Mesothelial cell of epicardium (in vitro differentiated cells): ENCODE measurements at regions not wholly inside any gene's neighbourhood (a gene's known extent, or its start where the extent isn't known, plus 50 kb on each side); places are given as distances from the start of the nearest gene placed in this dataset.

Source experiments
- DNase-seq, 2 experiments: peaks; one replicate each; pipeline ENCODE4 v3.0.0; 2021; ENCODE audit warnings: low spot score in 2 of 2; ENCODE audit not compliant: unreplicated experiment in 2 of 2
- H3K27ac Mint-ChIP-seq: 2 replicates; pipeline ENCODE4 v1.8.0; 2021; ENCODE audit warnings: mixed read lengths
- H3K27me3 Mint-ChIP-seq: 2 replicates; pipeline ENCODE4 v1.8.0; 2021; ENCODE audit warnings: low read depth, mixed read lengths
- H3K36me3 Mint-ChIP-seq: 2 replicates; pipeline ENCODE4 v1.8.0; 2021; ENCODE audit warnings: mixed read lengths
- H3K4me1 Mint-ChIP-seq: 2 replicates; pipeline ENCODE4 v1.8.0; 2021; ENCODE audit warnings: mixed read lengths
- H3K4me3 Mint-ChIP-seq: 2 replicates; pipeline ENCODE4 v1.8.0; 2021; ENCODE audit warnings: mild to moderate bottlenecking, moderate library complexity, mixed read lengths
- H3K9me3 Mint-ChIP-seq: 2 replicates; pipeline ENCODE4 v1.8.0; 2021; ENCODE audit warnings: mixed read lengths
- CTCF ChIP-seq: fragments of 200-600 bp; sonication (generic); IDR thresholded peaks from one replicate; pipeline ENCODE4 v1.5.0; 2021; ENCODE audit warnings: antibody characterized with exemption; ENCODE audit not compliant: unreplicated experiment

GRCh38 chr1:199178646-199179045 lies 539.8 kb downstream of the PTPRC start:
- no peaks in the 10 kb centered on the region for H3K4me1 Mint-ChIP-seq
- no peak for DNase-seq
- H3K27ac Mint-ChIP-seq, result no peak overlapping the region
- no peaks in the 10 kb centered on the region for H3K36me3 Mint-ChIP-seq
- no peak for TF ChIP-seq CTCF
- no peaks in the 10 kb centered on the region for H3K9me3 Mint-ChIP-seq
- no peaks in the 10 kb centered on the region for H3K27me3 Mint-ChIP-seq
- no peak overlapping the region for H3K4me3 Mint-ChIP-seq

GRCh38 chr1:199182186-199182843 lies 543.5 kb downstream of the PTPRC start:
- Mint-ChIP-seq H3K36me3 (no peaks in the 10 kb centered on the region), H3K4me1 (no peaks in the 10 kb centered on the region), H3K27ac (no peak overlapping the region), H3K9me3 (no peaks in the 10 kb centered on the region), H3K27me3 (no peaks in the 10 kb centered on the region), H3K4me3 (no peak overlapping the region)
- TF ChIP-seq CTCF, result no peak
- DNase-seq, result no peak

- Mint-ChIP-seq H3K36me3 (no peaks in the 10 kb centered on the region), H3K4me1 (no peaks in the 10 kb centered on the region), H3K4me3 (no peak overlapping the region), H3K27ac (no peak overlapping the region), H3K27me3 (no peaks in the 10 kb centered on the region), H3K9me3 (no peaks in the 10 kb centered on the region)
- no peak for TF ChIP-seq CTCF
- DNase-seq, result no peak
Measured at GRCh38 chr1:199184180-199184579, 545.3 kb downstream of the PTPRC start.

- DNase-seq, result no peak
- H3K9me3 Mint-ChIP-seq, result peaks cover 13% of the 10 kb centered on the region
- H3K27ac Mint-ChIP-seq, result no peak overlapping the region
- H3K4me1 Mint-ChIP-seq, result no peaks in the 10 kb centered on the region
- H3K27me3 Mint-ChIP-seq, result no peaks in the 10 kb centered on the region
- H3K36me3 Mint-ChIP-seq, result no peaks in the 10 kb centered on the region
- no peak for TF ChIP-seq CTCF
- no peak overlapping the region for H3K4me3 Mint-ChIP-seq
Measured at GRCh38 chr1:199194862-199195261, 556.0 kb downstream of the PTPRC start.

GRCh38 chr1:199197695-199198094 lies 558.9 kb downstream of the PTPRC start:
- H3K9me3 Mint-ChIP-seq, result peaks cover 13% of the 10 kb centered on the region
- H3K36me3 Mint-ChIP-seq, result no peaks in the 10 kb centered on the region
- no peak overlapping the region for H3K4me3 Mint-ChIP-seq
- no peak for DNase-seq
- no peaks in the 10 kb centered on the region for H3K27me3 Mint-ChIP-seq
- H3K4me1 Mint-ChIP-seq, result no peaks in the 10 kb centered on the region
- TF ChIP-seq CTCF, result no peak
- no peak overlapping the region for H3K27ac Mint-ChIP-seq

GRCh38 chr1:199202331-199202730 lies 563.5 kb downstream of the PTPRC start:
- no peaks in the 10 kb centered on the region for H3K4me1 Mint-ChIP-seq
- TF ChIP-seq CTCF, result no peak
- H3K36me3 Mint-ChIP-seq, result no peaks in the 10 kb centered on the region
- peaks cover 9% of the 10 kb centered on the region for H3K9me3 Mint-ChIP-seq
- DNase-seq, result no peak
- no peaks in the 10 kb centered on the region for H3K27me3 Mint-ChIP-seq
- H3K27ac Mint-ChIP-seq, result no peak overlapping the region
- no peak overlapping the region for H3K4me3 Mint-ChIP-seq
